ENCODE measurements at regions not wholly inside any gene's neighbourhood (a gene's known extent, or its start where the extent isn't known, plus 50 kb on each side); places are given as distances from the start of the nearest gene placed in this dataset.
"Not testable (repeated sequence)": the region's sequence is repeated elsewhere in the genome, so short reads cannot be mapped to it uniquely, and the experiment has no call there.

DNA sequence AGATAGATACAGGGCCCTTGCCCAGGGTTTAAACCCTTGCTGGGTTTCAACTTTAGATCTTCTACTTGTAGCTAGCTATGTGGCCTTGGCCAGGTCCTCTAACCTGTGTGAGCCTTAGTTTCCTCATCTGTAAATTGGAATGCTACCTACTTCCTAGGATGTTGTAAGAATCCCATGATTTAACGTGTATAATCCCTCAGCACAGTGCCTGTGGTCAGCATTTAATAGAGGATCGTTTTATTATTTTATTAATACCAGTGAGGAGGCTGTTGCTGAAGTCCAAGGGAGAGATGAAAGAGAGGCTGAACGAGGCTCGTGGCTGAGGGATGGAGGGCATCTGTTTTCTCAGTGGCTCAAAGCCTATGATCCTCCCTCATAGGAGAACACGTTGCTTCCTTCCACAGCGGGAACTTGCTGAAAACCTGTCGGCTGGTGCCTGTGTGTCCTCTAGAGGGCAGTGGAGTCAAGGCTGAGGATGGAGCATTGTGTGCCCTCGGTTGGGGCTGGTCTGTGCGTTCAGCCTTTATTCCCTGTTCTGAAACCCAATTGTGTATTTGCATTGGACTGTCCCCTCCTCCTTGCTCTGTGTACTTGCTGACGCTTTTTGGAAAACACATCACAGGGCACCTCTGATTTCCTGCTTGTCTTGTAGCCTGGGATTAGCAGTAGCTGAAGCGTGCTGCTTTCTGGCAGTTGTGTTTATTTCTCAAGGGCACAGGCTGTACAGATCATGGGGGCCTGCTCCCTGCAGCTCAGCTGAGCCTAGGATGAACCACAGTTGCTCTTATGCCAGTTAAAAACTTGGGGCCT, 104.3 kb downstream of the PROP1 start:
- not testable (repeated sequence) for TF ChIP-seq POLR2A (IDR thresholded peaks at IDR 0.05); EP300 (IDR thresholded peaks at IDR 0.05; ENCODE audit: low read depth); POLR2AphosphoS5 (IDR thresholded peaks at IDR 0.05)
- peak in 3 of 5 experiments; percentile 28 to 31 (median 31) for TF ChIP-seq CTCF (IDR thresholded peaks at IDR 0.05)

Measured in transverse colon (tissue), 4 donors.